Hepatocyte (in vitro differentiated cells): ENCODE measurements at regions not wholly inside any gene's neighbourhood (a gene's known extent, or its start where the extent isn't known, plus 50 kb on each side); places are given as distances from the start of the nearest gene placed in this dataset.
A peak's percentile ranks its signal among the peaks of the same experiment; 100 is the strongest.

ENCODE experiments used
- DNase-seq: peaks from one replicate; pipeline ENCODE4 v3.0.0-alpha.2; 2016; ENCODE audit warnings: low spot score
- H2AFZ ChIP-seq: fragments of 200-600 bp; sonication (generic); 2 replicates; pipeline ENCODE4 v1.6.0; 2016; ENCODE audit warnings: antibody characterized with exemption, mild to moderate bottlenecking
- H3K27ac ChIP-seq: fragments of 200-600 bp; sonication (generic); 2 replicates; pipeline ENCODE4 v1.5.1; 2016; ENCODE audit warnings: mild to moderate bottlenecking
- H3K27me3 ChIP-seq: fragments of 200-600 bp; sonication (generic); 2 replicates; pipeline ENCODE4 v1.6.1; 2016
- H3K36me3 ChIP-seq: fragments of 200-600 bp; sonication (generic); replicated peaks from 2 replicates; pipeline ENCODE4 v1.5.1; 2016; ENCODE audit warnings: low read depth; ENCODE audit not compliant: insufficient read depth
- H3K4me1 ChIP-seq: fragments of 200-600 bp; sonication (generic); 2 replicates; pipeline ENCODE4 v1.5.1; 2016; ENCODE audit warnings: mild to moderate bottlenecking, moderate library complexity; ENCODE audit not compliant: insufficient read depth
- H3K4me2 ChIP-seq: fragments of 200-600 bp; sonication (generic); 2 replicates; pipeline ENCODE4 v1.6.0; 2016
- H3K4me3 ChIP-seq: fragments of 200-600 bp; sonication (generic); 2 replicates; pipeline ENCODE4 v1.5.1; 2016; ENCODE audit warnings: mild to moderate bottlenecking
- H3K79me2 ChIP-seq: fragments of 200-600 bp; sonication (generic); 2 replicates; pipeline ENCODE4 v1.6.0; 2017; ENCODE audit warnings: mild to moderate bottlenecking
- H3K9me2 ChIP-seq: fragments of 200-600 bp; sonication (generic); replicated peaks from 2 replicates; pipeline ENCODE4 v1.6.0; 2017; ENCODE audit warnings: mild to moderate bottlenecking; ENCODE audit not compliant: insufficient read depth
- H3K9me3 ChIP-seq: fragments of 200-600 bp; sonication (generic); 2 replicates; pipeline ENCODE4 v1.5.1; 2016; ENCODE audit warnings: low read depth, mild to moderate bottlenecking
- H4K20me1 ChIP-seq: fragments of 200-600 bp; sonication (generic); 2 replicates; pipeline ENCODE4 v1.6.0; 2016; ENCODE audit warnings: mild to moderate bottlenecking; ENCODE audit not compliant: insufficient read depth, poor library complexity, severe bottlenecking
- EZH2 ChIP-seq: fragments of 200-600 bp; sonication (generic); IDR thresholded peaks from 2 replicates; pipeline ENCODE4 v1.6.1; 2016; ENCODE audit warnings: antibody characterized with exemption, mild to moderate bottlenecking, borderline replicate concordance
- EZH2phosphoT487 ChIP-seq: fragments of 200-600 bp; sonication (generic); IDR thresholded peaks from one replicate; pipeline ENCODE4 v1.6.1; 2018; ENCODE audit warnings: antibody characterized with exemption, mild to moderate bottlenecking, low read depth, moderate library complexity; ENCODE audit not compliant: unreplicated experiment, severe bottlenecking
- WGBS: methylation state at CpG from one replicate; pipeline ENCODE4 v1.1.6; 2016; ENCODE audit warnings: low lambda C conversion rate; ENCODE audit errors: missing lambda C conversion rate; 5-methylcytosine and 5-hydroxymethylcytosine counted together
- TF ChIP-seq, protein P1 (sequence below): fragments of 200-600 bp; sonication (generic); IDR thresholded peaks from 2 replicates; pipeline ENCODE4 v1.5.1; 2016; ENCODE audit warnings: antibody characterized with exemption, mild to moderate bottlenecking; ENCODE audit not compliant: poor library complexity

DNA sequence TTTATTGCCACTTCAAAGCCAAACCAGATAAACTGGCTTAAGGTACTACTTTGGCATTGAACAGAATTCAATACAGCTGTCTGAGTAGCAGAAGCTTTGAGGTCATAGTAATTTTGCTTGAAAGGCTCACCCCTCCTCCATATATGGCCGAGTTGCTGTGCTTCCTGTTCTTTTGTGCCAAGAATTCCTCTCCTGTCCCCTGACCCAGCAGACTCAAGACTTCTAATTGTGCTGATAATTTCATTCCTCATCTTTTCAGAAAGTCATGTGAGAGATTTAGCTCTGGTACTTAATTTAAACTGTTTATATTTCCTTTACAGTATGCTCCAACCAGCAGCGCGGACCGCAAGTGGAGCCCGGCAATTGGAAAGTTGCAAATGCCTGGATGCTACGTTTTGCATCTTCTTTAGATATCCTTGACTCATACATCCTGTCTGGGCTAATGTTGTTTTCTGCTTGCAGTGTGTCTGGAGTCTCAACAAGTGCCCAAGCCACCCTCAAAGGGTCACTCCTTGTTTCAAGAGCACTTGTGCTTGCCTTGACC is 373.4 kb downstream of the PDGFC start:
- Histone ChIP-seq H3K9me2 (no peaks in the 10 kb centered on the region), H4K20me1 (no peaks in the 10 kb centered on the region), H3K27me3 (no peaks in the 10 kb centered on the region), H3K79me2 (no peaks in the 10 kb centered on the region), H2AFZ (no peak overlapping the region), H3K4me1 (no peaks in the 10 kb centered on the region), H3K9me3 (no peaks in the 10 kb centered on the region), H3K36me3 (no peaks in the 10 kb centered on the region), H3K4me3 (no peak overlapping the region), H3K4me2 (peak overlapping the region; percentile 40), H3K27ac (peak overlapping the region; percentile 26)
- TF ChIP-seq, protein P1, sequence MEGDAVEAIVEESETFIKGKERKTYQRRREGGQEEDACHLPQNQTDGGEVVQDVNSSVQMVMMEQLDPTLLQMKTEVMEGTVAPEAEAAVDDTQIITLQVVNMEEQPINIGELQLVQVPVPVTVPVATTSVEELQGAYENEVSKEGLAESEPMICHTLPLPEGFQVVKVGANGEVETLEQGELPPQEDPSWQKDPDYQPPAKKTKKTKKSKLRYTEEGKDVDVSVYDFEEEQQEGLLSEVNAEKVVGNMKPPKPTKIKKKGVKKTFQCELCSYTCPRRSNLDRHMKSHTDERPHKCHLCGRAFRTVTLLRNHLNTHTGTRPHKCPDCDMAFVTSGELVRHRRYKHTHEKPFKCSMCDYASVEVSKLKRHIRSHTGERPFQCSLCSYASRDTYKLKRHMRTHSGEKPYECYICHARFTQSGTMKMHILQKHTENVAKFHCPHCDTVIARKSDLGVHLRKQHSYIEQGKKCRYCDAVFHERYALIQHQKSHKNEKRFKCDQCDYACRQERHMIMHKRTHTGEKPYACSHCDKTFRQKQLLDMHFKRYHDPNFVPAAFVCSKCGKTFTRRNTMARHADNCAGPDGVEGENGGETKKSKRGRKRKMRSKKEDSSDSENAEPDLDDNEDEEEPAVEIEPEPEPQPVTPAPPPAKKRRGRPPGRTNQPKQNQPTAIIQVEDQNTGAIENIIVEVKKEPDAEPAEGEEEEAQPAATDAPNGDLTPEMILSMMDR: no peak
- TF ChIP-seq EZH2phosphoT487 (no peak), EZH2 (no peak)
- DNase-seq: peak; percentile 11
- WGBS: 50% methylated on average over 6 of the region's 6 CpGs

DNA sequence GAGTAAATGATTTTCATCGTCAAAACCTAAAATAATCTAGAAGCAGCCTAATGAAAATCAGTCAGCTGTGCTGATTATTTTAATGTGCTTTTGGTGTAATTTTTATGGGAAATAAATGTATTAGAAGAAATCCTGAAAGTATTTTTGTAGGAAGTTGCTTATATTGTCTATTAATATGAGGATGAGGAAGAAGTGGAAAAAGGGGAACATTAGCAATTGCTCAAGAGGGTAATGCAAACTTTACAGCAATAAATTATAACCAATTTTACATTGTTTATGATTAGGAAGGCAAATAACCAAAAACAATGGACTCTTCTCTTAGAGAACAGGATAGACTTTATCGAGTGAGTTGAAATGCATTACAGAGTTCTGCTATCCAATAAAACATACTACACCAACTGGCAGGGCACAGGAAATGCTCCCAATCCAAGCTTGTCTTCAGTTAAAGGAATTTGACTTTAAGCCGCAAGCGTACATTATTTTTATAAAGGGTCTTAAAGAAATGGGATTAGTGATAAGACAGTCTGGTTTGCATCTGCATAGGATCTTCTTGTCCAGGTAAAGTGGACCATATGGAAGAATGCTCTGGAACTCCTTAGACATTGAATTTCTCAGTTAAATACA is 374.8 kb downstream of the PDGFC start:
- Histone ChIP-seq H3K27ac (peak overlapping the region; percentile 25), H3K27me3 (no peaks in the 10 kb centered on the region), H3K9me3 (no peaks in the 10 kb centered on the region), H2AFZ (no peak overlapping the region), H3K4me1 (no peaks in the 10 kb centered on the region), H3K9me2 (no peaks in the 10 kb centered on the region), H3K79me2 (no peaks in the 10 kb centered on the region), H3K36me3 (no peaks in the 10 kb centered on the region), H4K20me1 (no peaks in the 10 kb centered on the region), H3K4me3 (no peak overlapping the region), H3K4me2 (no peak overlapping the region)
- no peak for DNase-seq
- TF ChIP-seq, protein P1: no peak
- TF ChIP-seq EZH2: no peak
- no peak for TF ChIP-seq EZH2phosphoT487
- 51% methylated on average over 4 of the region's 4 CpGs for WGBS

DNA sequence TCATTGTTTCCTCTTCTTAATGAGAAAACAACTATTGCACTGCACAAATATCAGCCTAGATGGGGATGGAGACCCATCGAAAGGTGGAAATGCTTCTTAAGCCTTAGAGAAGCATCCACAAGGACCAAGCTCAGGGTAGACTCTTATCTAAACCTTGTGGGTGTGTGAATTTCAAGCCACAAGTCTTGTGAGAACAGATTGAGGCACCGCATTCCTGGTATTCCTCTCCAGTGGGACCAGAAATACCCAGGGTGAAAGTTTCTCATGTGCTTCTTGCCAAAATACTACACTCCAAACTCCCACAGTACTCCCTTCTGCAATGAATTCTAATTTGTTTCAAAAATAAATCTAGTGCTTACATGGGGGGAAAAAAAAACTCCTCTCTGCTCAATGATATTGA is 375.6 kb downstream of the PDGFC start:
- Histone ChIP-seq H3K9me2 (no peaks in the 10 kb centered on the region), H3K9me3 (no peaks in the 10 kb centered on the region), H3K4me1 (no peaks in the 10 kb centered on the region), H3K36me3 (no peaks in the 10 kb centered on the region), H4K20me1 (no peaks in the 10 kb centered on the region), H3K27ac (no peak overlapping the region), H3K27me3 (no peaks in the 10 kb centered on the region), H3K4me3 (no peak overlapping the region), H3K4me2 (no peak overlapping the region), H3K79me2 (no peaks in the 10 kb centered on the region), H2AFZ (no peak overlapping the region)
- no peak for DNase-seq
- TF ChIP-seq, protein P1: no peak
- no peak for TF ChIP-seq EZH2phosphoT487
- whole genome bisulfite sequencing: 78% methylated on average over 2 of the region's 2 CpGs

DNA sequence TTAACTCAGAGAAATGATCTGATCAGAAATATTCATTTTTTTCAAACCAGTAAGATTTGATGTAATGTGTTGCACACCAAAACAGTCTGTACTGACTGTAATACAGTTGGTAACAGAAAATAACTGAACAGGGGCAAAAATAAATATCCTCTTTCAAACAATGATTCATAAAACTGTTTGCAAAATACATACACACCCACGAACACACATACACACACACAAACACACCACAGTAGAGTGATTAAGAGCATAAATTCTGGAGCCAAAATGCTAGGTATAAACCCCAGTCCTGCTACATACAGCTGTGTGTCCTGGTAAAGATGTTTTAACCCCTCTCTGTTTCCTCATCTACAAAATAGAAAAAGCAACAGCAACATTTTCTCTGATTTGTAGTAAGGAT is 376.6 kb downstream of the PDGFC start:
- H3K4me2 ChIP-seq: no peak overlapping the region
- no peak for DNase-seq
- no peaks in the 10 kb centered on the region for H3K27me3 ChIP-seq
- H3K36me3 ChIP-seq: no peaks in the 10 kb centered on the region
- no peaks in the 10 kb centered on the region for H3K9me2 ChIP-seq
- 46% methylated on average over 1 of the region's 1 CpG for WGBS
- H3K4me1 ChIP-seq: no peaks in the 10 kb centered on the region
- H3K79me2 ChIP-seq: no peaks in the 10 kb centered on the region
- no peak overlapping the region for H3K27ac ChIP-seq
- H3K4me3 ChIP-seq: no peak overlapping the region
- TF ChIP-seq EZH2phosphoT487 (no peak), EZH2 (no peak)
- TF ChIP-seq, protein P1: no peak
- H2AFZ ChIP-seq: no peak overlapping the region
- no peaks in the 10 kb centered on the region for H3K9me3 ChIP-seq
- no peaks in the 10 kb centered on the region for H4K20me1 ChIP-seq
